Activated T-cell treated with anti-CD3 and anti-CD28 coated beads, Interleukin-2, amount 50 U/mL, for 1 hour (primary cell): ENCODE measurements at regions not wholly inside any gene's neighbourhood (a gene's known extent, or its start where the extent isn't known, plus 50 kb on each side); places are given as distances from the start of the nearest gene placed in this dataset.

Experiments
- DNase-seq: peaks from one replicate; pipeline ENCODE4 v3.0.0-alpha.2; 2020

DNA sequence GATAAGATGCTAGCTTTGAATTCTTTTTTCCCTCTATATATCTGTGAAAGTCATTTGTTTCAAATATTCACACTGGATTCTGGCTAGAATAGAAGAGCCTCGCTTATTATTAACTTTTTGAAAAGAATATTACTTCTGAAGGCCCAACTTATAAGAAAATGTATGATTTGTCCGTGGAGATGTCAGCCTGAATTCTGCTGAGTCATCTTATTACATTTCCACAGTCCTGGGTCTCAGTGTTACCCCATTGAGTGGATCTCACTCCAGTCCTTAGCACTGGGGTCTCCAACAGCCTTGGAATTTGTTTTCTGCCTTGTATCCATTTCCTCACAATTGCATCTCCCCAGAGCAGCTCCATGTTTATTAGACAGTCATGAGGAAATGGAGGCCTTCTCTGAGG is 907.9 kb downstream of the VRK1 start:
- DNase-seq: no peak

DNA sequence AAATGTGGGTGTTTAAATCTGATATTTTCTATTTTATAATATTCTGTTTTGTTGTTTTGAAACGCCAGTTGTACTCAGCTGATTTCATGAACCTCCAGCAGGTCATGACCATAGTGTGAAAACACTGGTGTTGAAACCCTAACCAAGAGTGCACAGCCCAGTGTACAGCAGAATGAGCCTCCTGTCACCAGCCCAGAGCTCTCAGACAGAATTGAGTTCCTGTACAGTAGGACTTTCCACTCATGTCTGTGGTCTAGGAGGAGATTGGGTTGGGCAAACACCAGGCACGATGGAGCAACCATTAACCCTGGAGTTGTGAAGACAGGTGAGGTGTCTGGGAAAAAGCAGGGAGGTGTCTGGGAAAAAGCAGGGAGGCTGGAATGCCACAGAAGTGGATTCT is 908.8 kb downstream of the VRK1 start:
- DNase-seq: no peak

DNA sequence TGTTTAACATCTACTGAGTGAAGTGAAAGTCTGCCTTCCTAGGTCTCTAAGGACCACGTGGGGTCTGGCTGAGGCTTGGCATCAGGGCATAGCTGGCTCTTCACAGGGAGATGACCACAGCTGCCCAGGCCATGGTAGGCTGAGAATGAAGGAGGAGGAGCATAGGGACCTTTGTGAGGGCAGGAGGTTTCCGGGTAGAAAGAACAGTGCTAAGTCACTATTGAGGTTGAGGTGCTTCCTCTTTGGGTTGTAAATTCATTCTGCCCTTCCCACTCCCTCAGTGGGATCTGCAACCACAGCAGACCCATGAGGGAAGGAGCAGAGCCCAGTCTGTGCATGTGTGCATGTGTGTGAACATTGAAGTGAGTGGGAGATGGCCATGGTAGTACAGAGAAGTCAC is 909.6 kb downstream of the VRK1 start:
- DNase-seq: no peak

DNA sequence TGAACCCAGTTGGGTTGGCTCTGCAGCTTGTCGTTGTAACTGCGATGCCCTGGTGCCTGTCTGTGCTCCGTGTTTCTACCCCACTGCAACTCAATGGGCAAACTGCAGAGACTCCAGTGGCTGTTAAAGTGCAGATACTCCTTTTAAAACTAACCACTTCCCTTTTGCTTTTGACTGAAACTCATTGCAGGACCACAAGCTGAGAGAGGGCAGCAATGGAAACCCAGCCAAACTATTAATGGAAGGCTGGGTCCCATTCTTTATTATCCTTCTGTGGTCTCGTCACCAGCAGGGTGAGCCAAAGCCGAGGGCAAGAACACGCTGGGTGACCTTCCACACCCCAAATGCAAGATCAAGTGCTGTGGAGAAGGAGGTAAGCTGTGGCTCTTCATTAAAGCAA is 910.4 kb downstream of the VRK1 start:
- no peak for DNase-seq

DNA sequence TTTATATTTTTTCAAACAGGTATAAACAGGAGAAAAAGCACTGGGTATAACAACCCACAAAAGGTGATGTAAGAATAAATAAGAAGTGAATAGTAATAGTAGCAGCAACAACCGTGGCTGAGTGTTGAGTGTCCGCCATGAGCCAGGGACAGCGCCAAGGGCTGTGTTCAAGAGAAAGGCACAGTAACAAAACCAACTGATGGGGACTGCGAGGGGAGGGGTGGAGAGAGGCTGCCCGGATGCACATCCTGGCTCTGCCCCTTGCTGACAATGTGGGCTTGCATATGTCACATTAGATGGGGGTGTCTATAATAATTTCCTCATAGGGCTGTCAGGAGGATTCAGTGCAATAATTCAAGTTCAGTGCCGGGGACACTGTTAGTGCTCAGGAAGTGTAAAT is 912.4 kb downstream of the VRK1 start:
- DNase-seq: no peak

DNA sequence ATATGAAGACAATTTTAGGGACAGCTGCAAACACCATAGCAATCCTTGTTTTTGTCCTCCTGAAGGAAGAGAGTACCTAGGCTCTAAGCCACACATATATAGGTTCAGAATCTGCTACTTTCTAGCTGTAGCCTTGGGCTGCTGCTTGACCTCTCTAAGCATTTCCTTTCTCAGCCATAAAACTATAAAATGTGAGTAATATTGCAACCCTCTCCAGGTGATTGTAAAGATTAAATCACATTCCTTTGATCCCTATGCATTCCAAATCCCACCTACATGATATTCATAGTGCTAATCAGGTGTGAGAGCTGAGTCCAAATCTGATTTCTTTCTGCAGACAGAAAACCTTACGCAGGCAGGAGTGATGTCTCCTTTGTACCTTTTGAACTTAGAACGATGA is 913.5 kb downstream of the VRK1 start:
- no peak for DNase-seq

DNA sequence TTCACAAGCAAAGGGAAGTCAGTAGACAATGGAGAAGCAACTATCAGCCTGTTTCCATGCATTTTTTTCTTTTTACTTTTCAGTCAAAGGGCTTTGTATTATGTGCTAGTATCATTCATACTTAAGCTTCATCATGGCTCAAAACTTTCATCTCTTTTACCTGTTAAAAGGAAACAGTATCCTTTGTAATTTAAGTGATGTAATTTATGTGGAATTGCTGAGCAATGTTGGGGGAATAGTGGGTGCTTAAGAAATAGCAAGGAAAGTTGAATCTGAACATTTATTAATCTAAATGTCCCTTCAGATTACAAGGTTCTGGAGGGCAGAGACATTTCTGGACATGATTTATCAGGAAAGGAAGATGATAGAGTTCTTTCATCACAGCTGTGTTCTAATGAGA is 915.3 kb downstream of the VRK1 start:
- no peak for DNase-seq

DNA sequence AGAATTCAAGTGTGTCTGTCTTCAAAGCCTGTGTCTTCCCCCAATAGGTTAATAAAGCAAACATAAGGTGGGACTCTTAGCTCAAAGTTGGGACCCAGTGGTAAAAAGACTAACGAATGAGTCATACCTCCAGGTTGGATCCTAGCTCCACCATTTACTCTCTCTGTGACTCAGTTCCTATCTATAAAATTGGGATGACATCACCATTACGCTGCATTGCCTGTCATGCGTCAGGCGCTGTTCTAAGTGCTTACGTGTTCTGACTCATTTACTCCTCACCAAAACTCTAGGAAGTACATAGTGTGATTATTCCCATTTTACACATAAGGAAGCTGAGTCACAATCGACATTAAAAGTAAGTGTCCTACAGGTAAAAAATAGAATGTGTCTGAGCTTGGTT is 915.8 kb downstream of the VRK1 start:
- DNase-seq: no peak

- no peak for DNase-seq
Observed at GRCh38 chr14:97718886-97719442, 921.8 kb downstream of the VRK1 start.

- no peak for DNase-seq
Observed at GRCh38 chr14:97719931-97720330, 922.7 kb downstream of the VRK1 start.

- DNase-seq: no peak
Observed at GRCh38 chr14:97723351-97723750, 926.2 kb downstream of the VRK1 start.

DNA sequence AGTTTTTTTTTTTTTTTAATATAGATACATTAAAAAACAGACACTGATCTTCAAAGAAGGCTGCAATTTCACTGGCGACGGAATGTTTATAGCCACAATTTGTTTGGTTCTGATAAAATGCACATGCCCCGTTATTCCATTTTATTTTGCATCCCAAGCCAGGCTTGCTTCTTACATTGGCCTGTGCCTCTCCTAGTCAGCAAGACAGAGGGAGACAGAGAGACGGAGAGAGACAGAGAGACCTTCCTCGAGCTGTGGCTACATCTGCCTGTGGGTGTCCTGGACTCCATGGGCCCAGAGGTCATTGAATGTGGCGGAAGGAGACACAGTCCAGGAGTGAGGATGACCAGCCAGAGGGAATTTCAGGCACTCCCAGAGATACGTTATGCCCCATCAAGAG is 926.6 kb downstream of the VRK1 start:
- no peak for DNase-seq

DNA sequence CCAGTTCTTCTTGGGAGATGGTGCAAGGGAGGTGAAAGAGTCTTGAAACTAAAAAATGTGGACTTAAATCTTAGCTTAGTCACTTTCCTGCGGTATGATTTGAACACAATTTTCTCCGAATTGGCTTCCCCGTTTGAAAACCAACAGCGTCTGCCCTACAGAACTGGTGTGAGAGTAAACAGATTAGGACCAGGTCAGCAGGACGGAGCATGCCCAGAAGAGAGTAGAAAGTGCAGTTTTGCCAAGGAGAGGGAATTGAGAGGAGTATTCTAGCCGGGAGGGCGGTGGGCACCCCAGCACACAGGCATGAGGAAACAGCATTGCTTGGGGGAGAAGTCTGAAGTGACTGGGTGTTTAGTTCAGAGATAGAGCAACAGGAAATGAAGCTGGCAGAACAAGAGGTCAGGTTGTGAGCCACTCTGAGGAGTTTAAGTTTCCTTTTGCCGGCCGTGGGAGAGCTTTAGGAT is 927.1 kb downstream of the VRK1 start:
- DNase-seq: peak; percentile 57

GRCh38 chr14:97726676-97727075 is 929.5 kb downstream of the VRK1 start:
- no peak for DNase-seq

GRCh38 chr14:97730706-97731105 is 933.5 kb downstream of the VRK1 start:
- DNase-seq: no peak

DNA sequence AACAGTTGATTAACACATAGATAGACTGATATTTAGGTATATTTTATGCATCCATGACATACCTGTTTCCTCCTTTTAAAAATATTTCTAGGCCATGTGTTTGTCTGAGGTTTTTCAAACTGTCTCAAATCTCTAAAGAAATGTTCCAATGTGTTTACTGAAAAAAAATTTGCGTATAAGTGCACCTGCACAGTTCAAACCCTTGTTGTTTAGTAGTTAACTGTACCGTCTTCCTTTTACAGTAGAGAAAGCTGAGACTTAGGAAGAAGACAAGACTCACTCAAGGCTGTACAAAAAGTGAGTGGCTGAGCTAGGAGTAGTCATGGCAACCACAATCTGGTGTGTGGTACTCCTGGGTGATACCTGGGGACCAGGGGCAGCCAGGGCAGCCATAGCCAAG is 934.6 kb downstream of the VRK1 start:
- no peak for DNase-seq

GRCh38 chr14:97747316-97747715 is 950.1 kb downstream of the VRK1 start:
- DNase-seq: no peak

- DNase-seq: no peak
Observed at GRCh38 chr14:97748616-97749015, 951.4 kb downstream of the VRK1 start.

- no peak for DNase-seq
Observed at GRCh38 chr14:97757491-97757890, 960.3 kb downstream of the VRK1 start.

DNA sequence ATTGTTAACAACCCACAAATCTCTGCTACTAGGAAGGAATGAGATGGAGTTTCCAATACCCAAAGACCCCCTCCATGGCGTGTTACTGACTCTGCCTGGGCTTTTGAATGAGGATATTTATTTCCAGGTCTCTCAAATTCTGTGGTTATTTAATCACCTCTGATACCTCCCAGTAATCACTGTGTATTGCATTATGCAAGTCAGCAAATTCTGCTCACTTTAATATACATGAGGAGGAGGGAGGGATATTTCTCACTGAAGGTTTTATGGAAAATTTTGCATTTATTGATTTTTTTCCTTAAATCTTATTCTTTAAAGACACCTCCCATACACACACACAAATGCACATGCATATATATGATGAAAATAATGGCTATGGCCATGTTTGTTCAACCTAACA is 962.9 kb downstream of the VRK1 start:
- DNase-seq: no peak

DNA sequence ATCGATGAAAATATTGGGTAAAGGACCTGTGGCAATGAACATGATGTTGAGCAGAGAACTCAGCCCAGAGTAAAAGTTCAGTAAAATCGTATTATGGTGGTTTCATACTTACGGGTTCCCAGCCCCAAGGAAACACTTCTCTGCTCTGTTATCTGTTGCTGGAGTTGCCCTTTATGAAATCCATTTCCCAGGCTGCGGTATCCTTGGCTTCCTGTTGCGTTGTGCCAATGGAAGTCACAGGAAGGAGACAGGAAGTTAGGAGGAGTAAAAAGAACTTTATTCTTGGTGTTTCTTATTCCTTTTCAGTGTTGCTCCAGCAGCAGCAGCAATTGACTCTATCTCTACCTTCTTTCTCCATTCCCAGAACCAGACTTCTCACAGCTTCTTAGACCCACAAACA is 965.2 kb downstream of the VRK1 start:
- no peak for DNase-seq

DNA sequence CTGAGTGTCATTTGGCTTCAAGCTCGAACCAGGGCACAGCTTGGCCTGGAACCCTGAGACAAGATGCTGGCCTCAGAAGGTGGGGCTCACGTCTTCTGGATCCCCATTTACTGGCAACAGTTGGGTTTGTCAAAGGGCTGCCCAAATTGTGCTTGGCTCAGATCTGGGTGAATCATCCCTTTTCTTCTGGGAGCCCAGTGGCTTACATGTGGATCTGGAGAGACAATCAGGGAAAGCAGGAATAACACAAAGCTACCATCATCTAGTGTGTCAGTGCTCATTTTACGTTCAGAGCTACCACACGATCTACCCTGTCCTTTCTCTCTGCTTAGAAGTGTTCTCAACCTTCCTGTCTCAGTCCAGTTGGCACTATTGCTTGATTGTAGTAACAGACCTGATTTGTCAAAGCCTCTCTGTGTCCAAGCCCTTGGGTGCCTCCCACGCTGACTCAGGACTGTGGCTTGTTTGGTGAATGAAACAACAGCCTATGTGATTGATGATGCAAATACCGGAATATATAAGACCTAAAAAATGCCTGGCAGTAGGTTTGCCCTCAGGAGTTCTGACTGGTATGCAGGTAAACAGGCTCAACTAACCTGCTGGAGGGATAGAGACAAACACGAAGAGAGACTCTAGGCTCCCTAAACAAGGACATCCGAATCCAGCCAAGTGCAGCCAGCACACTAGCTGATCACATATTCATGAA is 974.3 kb downstream of the VRK1 start:
- DNase-seq: no peak

DNA sequence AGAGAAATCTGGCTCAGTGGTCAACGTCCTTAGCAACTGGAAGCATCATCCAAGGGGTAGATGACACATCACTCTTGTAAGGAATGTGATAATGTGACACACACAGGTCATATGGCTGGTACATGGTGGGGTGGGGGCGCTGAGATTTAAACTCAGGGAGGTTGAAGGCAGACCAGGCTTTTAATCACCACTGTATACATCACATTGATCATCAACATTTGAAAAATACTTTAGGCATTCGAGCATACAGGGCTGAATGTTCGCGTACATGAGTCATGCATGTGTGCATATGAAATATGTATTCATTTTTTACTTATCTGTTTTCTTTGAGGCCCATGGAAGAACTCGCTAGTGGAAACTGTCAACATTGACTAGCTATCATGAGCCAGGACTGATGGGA is 976.4 kb downstream of the VRK1 start:
- DNase-seq: no peak

DNA sequence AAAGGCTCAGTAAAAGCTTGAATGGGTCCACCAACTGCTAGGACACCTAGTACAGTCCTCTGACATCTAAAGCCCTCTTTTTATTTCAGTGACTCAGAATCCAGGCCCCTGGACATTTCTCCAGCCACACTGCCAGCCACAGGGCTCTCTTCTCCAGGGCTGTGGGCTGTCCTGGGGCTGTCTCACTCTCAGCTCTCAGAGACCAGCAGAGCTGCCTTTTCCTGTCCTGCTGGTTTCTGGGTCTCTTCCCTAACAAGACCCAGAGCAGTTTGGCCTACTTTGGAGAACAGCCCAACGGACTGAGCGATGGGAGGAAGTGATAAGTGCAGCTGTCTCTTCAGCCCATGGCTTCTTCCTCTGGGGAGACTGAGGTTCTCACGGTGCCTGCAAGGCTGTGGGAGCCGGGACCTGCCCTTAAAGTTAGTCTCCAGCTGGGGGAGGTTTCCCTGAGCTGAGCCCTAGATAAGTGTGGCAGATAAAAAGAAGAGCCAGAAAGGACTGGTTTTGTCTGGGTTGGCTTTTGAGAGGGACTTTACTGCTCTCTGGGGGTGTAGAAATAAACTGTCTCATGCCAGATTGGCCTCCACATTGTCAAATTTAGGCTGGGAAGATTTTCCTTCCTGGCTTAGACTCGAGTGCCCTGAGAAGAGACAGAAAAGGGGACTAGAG is 979.8 kb downstream of the VRK1 start:
- peak; percentile 20 for DNase-seq
